Astrocyte of the spinal cord (primary cell): ENCODE measurements at regions not wholly inside any gene's neighbourhood (a gene's known extent, or its start where the extent isn't known, plus 50 kb on each side); places are given as distances from the start of the nearest gene placed in this dataset.
A peak's percentile ranks its signal among the peaks of the same experiment; 100 is the strongest.
"Not testable (repeated sequence)": the region's sequence is repeated elsewhere in the genome, so short reads cannot be mapped to it uniquely, and the experiment has no call there.

Experiments
- DNase-seq: peaks from one replicate; pipeline ENCODE4 v3.0.0; 2011; ENCODE audit warnings: low read depth, low spot score
- H3K4me3 ChIP-seq: 2 replicates; pipeline ENCODE4 v1.5.1; 2011; ENCODE audit warnings: low read depth, mild to moderate bottlenecking, low read length, moderate library complexity
- CTCF ChIP-seq: IDR thresholded peaks from 2 replicates; pipeline ENCODE4 v1.5.1; 2012; ENCODE audit warnings: low read depth, mild to moderate bottlenecking, low read length, inconsistent platforms
- in situ Hi-C: cut with HindIII; loops from 2 replicates; pipeline ENCODE4 v1.10.0; 2017; ENCODE audit warnings: low sequenced_read_pairs

- no peak for TF ChIP-seq CTCF
- H3K4me3 ChIP-seq = no peak overlapping the region
- in situ Hi-C loops = no loop called here
- no peak for DNase-seq
Measured at GRCh38 chr10:63812501-63812900, 291.3 kb downstream of the REEP3 start.

- in situ Hi-C loops = no loop called here
- TF ChIP-seq CTCF = peak; percentile 87
- no peak overlapping the region for H3K4me3 ChIP-seq
- peak; percentile 70 for DNase-seq
Measured at GRCh38 chr10:63819753-63820329, 298.6 kb downstream of the REEP3 start.

- TF ChIP-seq CTCF = no peak
- in situ Hi-C loops = no loop called here
- no peak for DNase-seq
- H3K4me3 ChIP-seq = no peak overlapping the region
Measured at GRCh38 chr10:63822496-63822895, 301.3 kb downstream of the REEP3 start.

- TF ChIP-seq CTCF = no peak
- no peak for DNase-seq
- in situ Hi-C loops = no loop called here
- H3K4me3 ChIP-seq = no peak overlapping the region
Measured at GRCh38 chr10:63825111-63825510, 303.9 kb downstream of the REEP3 start.

DNA sequence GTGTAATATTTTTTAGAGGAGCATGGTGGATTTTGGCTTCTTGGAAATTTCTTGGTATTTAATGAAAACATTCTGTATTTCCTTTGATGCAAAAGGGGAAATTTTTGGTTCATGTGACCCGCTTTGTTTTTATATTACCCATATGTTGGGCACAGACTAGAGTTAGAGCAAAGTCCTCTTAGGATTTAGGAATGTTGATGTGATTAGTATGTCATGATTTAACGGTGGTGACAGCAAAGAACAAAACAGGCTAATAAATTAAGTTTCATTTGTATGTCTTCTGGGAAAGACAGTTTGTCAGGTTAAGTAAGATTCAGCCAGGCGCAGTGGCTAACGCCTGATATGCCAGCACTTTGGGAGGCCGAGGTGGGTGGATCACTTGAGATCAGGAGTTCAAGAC, 304.6 kb downstream of the REEP3 start:
- no peak for DNase-seq
- in situ Hi-C loops = no loop called here

DNA sequence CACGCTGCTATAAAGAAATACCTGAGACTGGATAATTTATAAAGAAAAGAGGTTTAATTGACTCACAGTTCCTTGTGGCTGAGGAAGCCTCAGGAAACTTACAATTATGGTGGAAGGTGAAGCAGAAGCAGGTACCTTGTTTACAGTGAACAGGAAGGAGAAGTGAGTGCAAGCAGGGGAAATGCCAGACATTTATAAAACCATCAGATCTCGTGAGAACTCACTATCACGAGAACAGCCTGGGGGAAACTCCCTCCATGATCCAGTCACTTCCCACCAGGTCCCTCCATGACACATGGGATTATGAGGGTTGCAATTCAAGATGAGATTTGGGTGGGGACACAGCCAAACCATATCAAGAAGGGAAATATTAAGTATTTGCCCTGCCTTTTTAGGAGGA, 305.8 kb downstream of the REEP3 start:
- in situ Hi-C loops, DNase-seq: not testable (repeated sequence)

More for the DNA sequence above, 304.6 kb downstream of the REEP3 start:
- no peak for TF ChIP-seq CTCF
- H3K4me3 ChIP-seq = no peak overlapping the region

GRCh38 chr10:63829020-63829419, 307.8 kb downstream of the REEP3 start:
- DNase-seq = no peak
- TF ChIP-seq CTCF = no peak
- no peak overlapping the region for H3K4me3 ChIP-seq
- in situ Hi-C loops = no loop called here

More for the DNA sequence above, 305.8 kb downstream of the REEP3 start:
- H3K4me3 ChIP-seq = not testable (repeated sequence)
